Uterus (tissue), 2 donors: ENCODE measurements at regions not wholly inside any gene's neighbourhood (a gene's known extent, or its start where the extent isn't known, plus 50 kb on each side); places are given as distances from the start of the nearest gene placed in this dataset.

Source experiments
- CTCF ChIP-seq, 4 experiments: fragments of 200-600 bp in 2 of 4; fragments of 450-650 bp in 2 of 4; sonication (generic) in 2 of 4; IDR thresholded peaks; one replicate each; pipeline ENCODE4 v1.5.1; 2016 to 2019; ENCODE audit warnings: antibody characterized with exemption in 4 of 4, mild to moderate bottlenecking in 2 of 4, moderate library complexity in 1 of 4
- POLR2A ChIP-seq, 2 donors: fragments of 450-650 bp; IDR thresholded peaks; one replicate each; pipeline ENCODE4 v1.6.1; 2016; ENCODE audit warnings: antibody characterized with exemption in 2 of 2, mild to moderate bottlenecking in 1 of 2, moderate library complexity in 1 of 2

- no peak for TF ChIP-seq POLR2A (IDR thresholded peaks at IDR 0.05)
- TF ChIP-seq CTCF (IDR thresholded peaks at IDR 0.05): no peak
These were observed 1369.8 kb upstream of the NUDT12 start for GRCh38 chr5:104932431-104932830.
